HG02763 (cell line): ENCODE measurements at regions not wholly inside any gene's neighbourhood (a gene's known extent, or its start where the extent isn't known, plus 50 kb on each side); places are given as distances from the start of the nearest gene placed in this dataset.
"Not testable (repeated sequence)": the region's sequence is repeated elsewhere in the genome, so short reads cannot be mapped to it uniquely, and the experiment has no call there.

Source experiments
- ATAC-seq: cut with Tn5 transposase; IDR thresholded peaks from one replicate; pipeline ENCODE4 v1.9.1; 2021; ENCODE audit warnings: mild to moderate bottlenecking, moderate library complexity; ENCODE audit not compliant: unreplicated experiment

- no peak for ATAC-seq
Observed at GRCh38 chr7:17396692-17397091, 98.2 kb downstream of the AHR start.

DNA sequence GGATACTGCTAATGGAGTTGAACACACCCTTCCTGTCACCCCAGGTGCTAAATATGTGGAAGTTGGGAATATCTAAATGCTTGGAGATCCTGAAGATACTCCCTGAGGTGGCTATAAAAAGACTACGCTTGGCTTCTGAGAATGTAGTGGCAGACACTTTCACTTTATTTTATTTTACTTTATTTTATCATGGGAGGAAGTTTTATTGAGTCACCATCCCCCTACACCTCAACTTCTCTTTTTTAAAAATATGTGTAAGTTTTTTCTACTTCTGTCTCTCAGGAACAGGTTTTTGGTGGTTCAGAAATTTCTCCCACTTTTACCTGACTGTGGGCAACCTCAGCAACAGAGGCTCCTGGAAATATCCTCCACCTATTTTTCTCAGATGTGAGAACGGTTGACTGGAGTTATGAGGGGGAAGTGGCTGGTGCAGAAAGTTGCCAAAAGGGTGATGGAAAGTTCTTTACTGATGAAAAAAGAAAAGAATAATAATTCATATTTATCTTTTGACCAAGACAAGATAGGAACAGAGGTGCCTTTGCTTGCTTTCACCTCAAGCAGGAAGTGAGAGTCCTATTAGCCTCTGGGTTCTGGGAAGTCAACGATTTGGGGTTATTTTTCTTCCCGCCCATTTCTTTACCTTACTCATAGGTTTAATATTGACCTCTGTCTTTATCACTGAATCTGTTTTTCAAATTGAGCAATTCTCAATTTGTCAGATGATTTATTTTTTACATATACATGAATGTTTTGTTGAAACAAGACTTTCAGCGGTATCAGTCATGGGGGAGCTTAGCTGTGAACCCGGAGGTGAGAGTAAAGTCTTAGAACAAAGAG lies 103.6 kb downstream of the AHR start:
- peak; percentile 69 for ATAC-seq

GRCh38 chr7:17402628-17403278 lies 104.3 kb downstream of the AHR start:
- peak; percentile 77 for ATAC-seq

- ATAC-seq, result no peak
Observed at GRCh38 chr7:17404006-17404405, 105.6 kb downstream of the AHR start.

GRCh38 chr7:17405786-17406185 lies 107.3 kb downstream of the AHR start:
- ATAC-seq, result no peak

DNA sequence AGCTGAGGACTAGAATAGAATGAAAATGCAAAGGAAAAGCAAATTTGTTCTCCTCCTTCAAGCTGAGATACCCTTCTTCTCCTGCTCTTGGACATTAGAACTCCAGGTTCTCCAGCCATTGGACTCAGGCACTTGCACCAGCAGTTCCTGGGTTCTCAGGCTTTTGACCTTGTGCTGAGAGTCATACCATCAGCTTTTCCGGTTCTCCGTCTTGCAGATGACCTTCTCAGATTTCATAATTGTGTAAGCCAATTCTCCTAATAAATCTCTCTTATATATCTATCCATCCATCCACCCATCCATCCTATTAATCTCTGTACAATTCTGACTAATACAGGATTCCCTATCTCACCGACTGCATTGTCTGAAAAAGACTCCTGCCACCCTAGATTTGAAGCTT lies 108.3 kb downstream of the AHR start:
- no peak for ATAC-seq

DNA sequence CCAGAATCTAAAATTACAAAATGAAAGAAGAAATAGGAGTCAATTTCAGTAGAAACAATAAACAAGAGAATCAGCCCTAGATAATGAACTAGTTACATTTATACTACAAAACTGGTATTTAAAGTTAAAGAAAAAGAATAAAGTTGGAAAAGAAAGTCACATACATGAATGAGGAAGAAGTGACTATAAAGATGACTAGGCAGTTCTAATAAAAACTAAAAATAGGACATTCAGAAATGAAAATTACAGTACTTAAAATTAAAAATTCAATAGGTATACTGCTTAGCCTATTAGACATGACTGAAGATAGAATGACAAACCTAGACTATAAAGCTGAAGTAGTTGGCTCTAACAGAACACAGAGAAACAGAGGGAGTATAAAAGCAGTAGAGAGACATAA lies 108.8 kb downstream of the AHR start:
- ATAC-seq, result no peak

- ATAC-seq, result no peak
Observed at GRCh38 chr7:17408245-17408903, 109.9 kb downstream of the AHR start.

DNA sequence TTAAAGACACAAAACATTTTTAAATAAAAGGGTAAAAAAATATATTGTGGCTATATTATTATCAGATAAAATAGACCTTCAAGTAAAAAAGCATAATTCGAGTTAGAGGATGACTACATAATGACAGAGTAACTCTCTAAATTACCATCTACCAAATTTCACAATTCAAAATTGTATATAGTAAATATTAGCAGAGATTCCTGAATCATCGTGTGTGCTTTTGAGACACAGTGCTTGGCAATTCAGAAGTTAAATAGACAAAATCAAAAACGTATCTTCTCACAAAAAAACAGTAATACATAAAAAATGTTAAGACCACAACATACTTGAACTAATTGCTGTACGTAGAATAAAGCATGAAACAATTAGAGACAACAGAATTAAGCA lies 110.4 kb downstream of the AHR start:
- no peak for ATAC-seq

- ATAC-seq, result peak; percentile 73
Observed at GRCh38 chr7:17411922-17412321, 113.5 kb downstream of the AHR start.

DNA sequence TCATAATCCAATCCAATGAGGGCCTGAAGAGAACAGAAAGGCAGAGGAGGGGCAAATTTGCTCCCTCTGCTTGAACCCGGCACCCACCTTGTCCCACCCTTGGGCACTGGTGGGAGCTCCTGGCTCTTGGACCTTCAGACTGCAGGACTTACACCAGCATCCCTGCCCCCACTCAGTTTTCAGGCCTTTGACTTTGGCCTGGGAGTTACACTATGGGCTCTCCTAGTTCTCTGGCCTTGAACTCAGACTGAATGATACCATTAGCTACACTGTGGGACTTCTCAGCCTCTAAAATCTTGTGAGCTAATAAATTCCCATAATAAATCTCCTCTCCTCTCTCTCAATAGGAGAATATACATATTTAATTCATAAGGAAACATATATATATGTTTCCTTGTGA lies 114.4 kb downstream of the AHR start:
- ATAC-seq, result no peak

DNA sequence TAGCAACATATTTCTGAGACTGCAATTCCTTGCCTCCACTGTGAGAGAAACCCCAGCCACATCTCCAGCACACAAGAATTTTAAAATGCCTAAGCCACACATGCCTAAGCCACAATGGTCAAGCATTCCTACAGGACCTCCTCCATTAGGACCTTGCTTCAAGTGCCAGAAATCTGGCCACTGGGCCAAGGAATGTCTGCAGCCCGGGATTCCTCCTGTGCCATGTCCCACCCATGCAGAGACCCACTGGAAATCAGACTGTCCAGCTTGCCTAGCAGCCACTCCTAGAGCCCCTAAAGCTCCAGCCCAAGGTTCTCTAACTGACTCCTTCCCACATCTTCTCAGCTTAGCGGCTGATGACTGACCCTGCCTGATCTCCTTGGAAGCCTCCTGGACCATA lies 117.5 kb downstream of the AHR start:
- no peak for ATAC-seq

DNA sequence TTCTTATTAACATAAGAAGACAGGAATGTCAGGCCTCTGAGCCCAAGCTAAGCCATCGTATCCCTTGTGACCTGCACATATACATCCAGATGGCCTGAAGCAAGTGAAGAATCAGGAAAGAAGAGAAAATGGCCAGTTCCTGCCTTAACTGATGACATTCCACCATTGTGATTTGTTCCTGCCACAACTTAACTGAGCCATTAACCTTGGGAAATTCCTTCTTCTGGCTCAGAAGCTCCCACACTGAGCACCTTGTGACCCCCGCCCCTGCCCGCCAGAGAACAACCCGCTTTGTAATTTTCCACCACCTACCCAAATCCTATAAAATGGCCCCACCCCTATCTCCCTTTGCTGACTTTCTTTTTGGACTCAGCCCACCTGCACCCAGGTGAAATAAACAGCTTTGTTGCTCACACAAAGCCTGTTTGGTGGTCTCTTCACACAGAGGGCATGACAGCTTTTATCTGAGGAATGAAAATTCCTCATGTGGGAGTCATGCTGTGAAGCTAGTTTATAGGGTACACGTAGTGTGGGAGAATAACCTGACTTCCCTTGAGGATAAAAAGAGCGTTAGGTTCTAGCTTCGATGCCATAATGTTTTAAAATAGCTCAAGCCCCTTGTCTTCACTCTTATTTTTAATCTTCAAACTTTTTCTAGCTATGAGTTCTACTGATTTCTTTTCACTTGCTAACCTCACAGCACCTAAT lies 122.0 kb downstream of the AHR start:
- ATAC-seq, result not testable (repeated sequence)

GRCh38 chr7:17421941-17422340 lies 123.5 kb downstream of the AHR start:
- ATAC-seq, result no peak

GRCh38 chr7:17422966-17423365 lies 124.5 kb downstream of the AHR start:
- no peak for ATAC-seq

GRCh38 chr7:17427924-17428323 lies 129.5 kb downstream of the AHR start:
- ATAC-seq, result no peak

GRCh38 chr7:17429579-17429978 lies 131.1 kb downstream of the AHR start:
- ATAC-seq, result no peak

GRCh38 chr7:17432793-17433192 lies 134.3 kb downstream of the AHR start:
- ATAC-seq, result no peak

- no peak for ATAC-seq
Observed at GRCh38 chr7:17434191-17434590, 135.7 kb downstream of the AHR start.

- no peak for ATAC-seq
Observed at GRCh38 chr7:17434841-17435692, 136.6 kb downstream of the AHR start.
